C4-2B (cell line): ENCODE measurements at regions not wholly inside any gene's neighbourhood (a gene's known extent, or its start where the extent isn't known, plus 50 kb on each side); places are given as distances from the start of the nearest gene placed in this dataset.

ENCODE experiments used
- ZFX ChIP-seq: fragments of 450-650 bp; IDR thresholded peaks from 2 replicates; pipeline ENCODE4 v1.6.1; 2017
- TF ChIP-seq, protein P1 (sequence below): fragments of 450-650 bp; conservative IDR thresholded peaks from 2 replicates; pipeline ENCODE4 v1.5.1; 2017; ENCODE audit warnings: mild to moderate bottlenecking

- TF ChIP-seq, protein P1, sequence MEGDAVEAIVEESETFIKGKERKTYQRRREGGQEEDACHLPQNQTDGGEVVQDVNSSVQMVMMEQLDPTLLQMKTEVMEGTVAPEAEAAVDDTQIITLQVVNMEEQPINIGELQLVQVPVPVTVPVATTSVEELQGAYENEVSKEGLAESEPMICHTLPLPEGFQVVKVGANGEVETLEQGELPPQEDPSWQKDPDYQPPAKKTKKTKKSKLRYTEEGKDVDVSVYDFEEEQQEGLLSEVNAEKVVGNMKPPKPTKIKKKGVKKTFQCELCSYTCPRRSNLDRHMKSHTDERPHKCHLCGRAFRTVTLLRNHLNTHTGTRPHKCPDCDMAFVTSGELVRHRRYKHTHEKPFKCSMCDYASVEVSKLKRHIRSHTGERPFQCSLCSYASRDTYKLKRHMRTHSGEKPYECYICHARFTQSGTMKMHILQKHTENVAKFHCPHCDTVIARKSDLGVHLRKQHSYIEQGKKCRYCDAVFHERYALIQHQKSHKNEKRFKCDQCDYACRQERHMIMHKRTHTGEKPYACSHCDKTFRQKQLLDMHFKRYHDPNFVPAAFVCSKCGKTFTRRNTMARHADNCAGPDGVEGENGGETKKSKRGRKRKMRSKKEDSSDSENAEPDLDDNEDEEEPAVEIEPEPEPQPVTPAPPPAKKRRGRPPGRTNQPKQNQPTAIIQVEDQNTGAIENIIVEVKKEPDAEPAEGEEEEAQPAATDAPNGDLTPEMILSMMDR: no peak
- TF ChIP-seq ZFX: no peak
Measured at GRCh38 chr13:76004416-76004815, 368.3 kb downstream of the LMO7 start.
